ENCODE measurements at regions not wholly inside any gene's neighbourhood (a gene's known extent, or its start where the extent isn't known, plus 50 kb on each side); places are given as distances from the start of the nearest gene placed in this dataset.
"Not testable (repeated sequence)": the region's sequence is repeated elsewhere in the genome, so short reads cannot be mapped to it uniquely, and the experiment has no call there.

- Histone ChIP-seq H3K27me3 (no peaks in the 10 kb centered on the region), H3K27ac (no peak overlapping the region), H3K9me3 (peaks cover 0 to 17% (median 0%) of the 10 kb centered on the region in 4 donors), H3K4me1 (no peaks in the 10 kb centered on the region), H3K4me3 (no peak overlapping the region), H3K36me3 (no peaks in the 10 kb centered on the region)
- intact Hi-C loops (cut with DNase I; ENCODE audit: low total_unique reads) = no loop called here
- peak in 1 of 2 donors; percentile 7 for DNase-seq
- WGBS, 5 donors = 52 to 66% (median 59%) methylated on average over 6 of the region's 6 CpGs
- TF ChIP-seq POLR2A (IDR thresholded peaks at IDR 0.05) (no peak), POLR2AphosphoS5 (IDR thresholded peaks at IDR 0.05) (no peak), CTCF (IDR thresholded peaks at IDR 0.05) (no peak), EP300 (IDR thresholded peaks at IDR 0.05) (no peak)
Measured at GRCh38 chr4:104330125-104330905, 164.4 kb downstream of the CXXC4 start.

DNA sequence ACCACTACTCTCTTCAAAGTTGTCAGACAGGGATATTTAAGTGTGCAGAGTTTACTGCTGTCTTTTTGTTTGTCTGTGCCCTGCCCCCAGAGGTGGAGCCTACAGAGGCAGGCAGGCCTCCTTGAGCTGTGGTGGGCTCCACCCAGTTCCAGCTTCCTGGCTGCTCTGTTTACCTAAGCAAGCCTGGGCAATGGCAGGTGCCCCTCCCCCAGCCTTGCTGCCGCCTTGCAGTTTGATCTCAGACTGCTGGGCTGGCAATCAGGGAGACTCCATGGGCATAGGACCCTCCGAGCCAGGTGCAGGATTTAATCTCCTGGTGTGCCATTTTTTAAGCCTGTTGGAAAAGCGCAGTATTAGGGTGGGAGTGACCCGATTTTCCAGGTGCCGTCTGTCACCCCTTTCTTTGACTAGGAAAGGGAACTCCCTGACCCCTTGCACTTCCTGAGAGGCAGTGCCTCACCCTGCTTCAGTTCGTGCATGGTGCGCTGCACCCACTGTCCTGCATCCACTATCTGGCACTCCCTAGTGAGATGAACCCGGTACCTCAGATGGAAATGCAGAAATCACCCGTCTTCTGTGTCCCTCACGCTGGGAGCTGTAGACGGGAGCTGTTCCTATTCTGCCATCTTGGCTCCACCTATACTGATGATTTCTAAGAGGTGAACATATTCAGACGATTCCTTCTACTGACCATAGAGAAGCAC, 167.6 kb downstream of the CXXC4 start:
- H3K4me1 ChIP-seq; H3K9me3 ChIP-seq; H3K4me3 ChIP-seq; intact Hi-C loops (cut with DNase I; ENCODE audit: low total_unique reads); H3K27me3 ChIP-seq; DNase-seq; H3K27ac ChIP-seq; H3K36me3 ChIP-seq: not testable (repeated sequence)
- WGBS, 5 donors = 83 to 88% (median 86%) methylated on average over 11 to 12 of the region's 12 CpGs

GRCh38 chr4:104302731-104303130, 192.0 kb downstream of the CXXC4 start:
- Histone ChIP-seq H3K27ac (no peak overlapping the region), H3K36me3 (no peaks in the 10 kb centered on the region), H3K4me1 (no peaks in the 10 kb centered on the region), H3K9me3 (peaks cover 0 to 7% (median 0%) of the 10 kb centered on the region in 4 donors), H3K4me3 (no peak overlapping the region), H3K27me3 (no peaks in the 10 kb centered on the region)
- TF ChIP-seq POLR2A (IDR thresholded peaks at IDR 0.05) (no peak), POLR2AphosphoS5 (IDR thresholded peaks at IDR 0.05) (no peak), CTCF (IDR thresholded peaks at IDR 0.05) (no peak), EP300 (IDR thresholded peaks at IDR 0.05) (no peak)
- intact Hi-C loops (cut with DNase I; ENCODE audit: low total_unique reads) = no loop called here
- 63 to 69% (median 65%) methylated on average over 1 of the region's 1 CpG for WGBS, 5 donors
- no peak for DNase-seq

GRCh38 chr4:104294811-104295210, 199.9 kb downstream of the CXXC4 start:
- Histone ChIP-seq H3K36me3 (no peaks in the 10 kb centered on the region), H3K9me3 (no peaks in the 10 kb centered on the region), H3K4me3 (no peak overlapping the region), H3K27ac (no peak overlapping the region), H3K4me1 (no peaks in the 10 kb centered on the region), H3K27me3 (no peaks in the 10 kb centered on the region)
- no peak for TF ChIP-seq EP300 (IDR thresholded peaks at IDR 0.05)
- TF ChIP-seq POLR2AphosphoS5 (IDR thresholded peaks at IDR 0.05) = no peak
- no peak for TF ChIP-seq POLR2A (IDR thresholded peaks at IDR 0.05)
- no peak for TF ChIP-seq CTCF (IDR thresholded peaks at IDR 0.05)
- WGBS, 5 donors = 62 to 75% (median 73%) methylated on average over 2 of the region's 2 CpGs
- DNase-seq = no peak
- intact Hi-C loops (cut with DNase I; ENCODE audit: low total_unique reads) = no loop called here

DNA sequence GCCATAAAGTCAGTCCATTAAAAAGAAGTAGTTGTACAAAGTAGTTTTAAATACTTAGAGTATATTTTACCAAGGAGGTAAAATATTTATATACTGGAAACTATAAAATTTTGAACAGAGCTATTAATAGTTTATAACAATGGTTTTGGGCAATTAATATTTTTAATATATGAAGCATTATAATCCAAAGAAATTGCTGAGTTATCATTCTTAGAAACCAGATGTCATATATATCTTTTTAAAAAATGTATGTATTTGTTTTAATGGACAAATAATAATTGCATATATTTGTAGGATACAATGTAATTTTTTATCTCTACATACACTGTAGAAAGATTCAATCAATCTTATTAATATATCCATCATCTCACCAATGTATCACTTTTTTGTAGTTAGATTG, 207.8 kb downstream of the CXXC4 start:
- no peaks in the 10 kb centered on the region for H3K27me3 ChIP-seq
- H3K9me3 ChIP-seq = no peaks in the 10 kb centered on the region
- no peaks in the 10 kb centered on the region for H3K36me3 ChIP-seq
- TF ChIP-seq POLR2AphosphoS5 (IDR thresholded peaks at IDR 0.05) = no peak
- no peak for TF ChIP-seq POLR2A (IDR thresholded peaks at IDR 0.05)
- TF ChIP-seq CTCF (IDR thresholded peaks at IDR 0.05) = no peak
- no peak for TF ChIP-seq EP300 (IDR thresholded peaks at IDR 0.05)
- H3K4me3 ChIP-seq = no peak overlapping the region
- intact Hi-C loops (cut with DNase I; ENCODE audit: low total_unique reads) = no loop called here
- DNase-seq = no peak
- no peak overlapping the region for H3K27ac ChIP-seq
- no peaks in the 10 kb centered on the region for H3K4me1 ChIP-seq

Measured in stomach (tissue), 8 donors.